Transverse colon (tissue), 3 donors: ENCODE measurements at regions not wholly inside any gene's neighbourhood (a gene's known extent, or its start where the extent isn't known, plus 50 kb on each side); places are given as distances from the start of the nearest gene placed in this dataset.

Experiments used
- CTCF ChIP-seq, 5 experiments: fragments of 200-600 bp in 3 of 5; fragments of 450-650 bp in 2 of 5; sonication (generic) in 3 of 5; IDR thresholded peaks; 1 replicate in 2 of 5; 2 replicates in 3 of 5; pipeline ENCODE4 v1.5.1; 2016 to 2017; ENCODE audit warnings: antibody characterized with exemption in 5 of 5, inconsistent platforms in 3 of 5, mild to moderate bottlenecking in 2 of 5, moderate library complexity in 1 of 5
- POLR2A ChIP-seq: fragments of 450-650 bp; IDR thresholded peaks from one replicate; pipeline ENCODE4 v1.6.1; 2016; ENCODE audit warnings: antibody characterized with exemption, mild to moderate bottlenecking, moderate library complexity

- TF ChIP-seq CTCF (IDR thresholded peaks at IDR 0.05) (no peak), POLR2A (no peak)
Measured at GRCh38 chr4:130165381-130165780, 1069.4 kb downstream of the C4orf33 start.
